HG03025 (cell line): ENCODE measurements at regions not wholly inside any gene's neighbourhood (a gene's known extent, or its start where the extent isn't known, plus 50 kb on each side); places are given as distances from the start of the nearest gene placed in this dataset.

ENCODE experiments used
- ATAC-seq: cut with Tn5 transposase; IDR thresholded peaks from one replicate; pipeline ENCODE4 v1.9.1; 2021; ENCODE audit warnings: mild to moderate bottlenecking, moderate library complexity; ENCODE audit not compliant: unreplicated experiment, low FRiP score

GRCh38 chr2:19728125-19728524 lies 173.7 kb downstream of the TTC32 start:
- no peak for ATAC-seq

DNA sequence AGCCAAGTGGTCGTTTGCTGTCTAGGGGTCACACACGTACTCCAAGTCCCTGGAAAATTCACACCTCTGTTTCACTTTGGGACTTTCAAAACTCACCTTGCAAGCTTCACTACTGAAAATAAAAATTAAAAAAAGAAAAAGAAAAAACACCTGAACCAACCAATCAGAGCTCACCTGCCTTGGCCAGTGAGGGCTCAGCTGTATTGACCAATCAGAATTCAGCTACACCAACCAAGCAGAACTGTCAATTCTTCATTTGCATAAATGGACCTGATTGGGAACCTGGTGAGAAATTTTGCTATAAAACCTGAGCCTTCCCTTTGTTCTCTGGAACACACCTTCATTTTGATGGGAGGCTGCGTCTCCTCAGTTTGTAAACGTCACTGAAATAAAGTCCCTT lies 176.4 kb downstream of the TTC32 start:
- no peak for ATAC-seq

- no peak for ATAC-seq
These were observed 178.8 kb downstream of the TTC32 start for GRCh38 chr2:19723021-19723420.

GRCh38 chr2:19722531-19722971 lies 179.2 kb downstream of the TTC32 start:
- ATAC-seq = no peak

DNA sequence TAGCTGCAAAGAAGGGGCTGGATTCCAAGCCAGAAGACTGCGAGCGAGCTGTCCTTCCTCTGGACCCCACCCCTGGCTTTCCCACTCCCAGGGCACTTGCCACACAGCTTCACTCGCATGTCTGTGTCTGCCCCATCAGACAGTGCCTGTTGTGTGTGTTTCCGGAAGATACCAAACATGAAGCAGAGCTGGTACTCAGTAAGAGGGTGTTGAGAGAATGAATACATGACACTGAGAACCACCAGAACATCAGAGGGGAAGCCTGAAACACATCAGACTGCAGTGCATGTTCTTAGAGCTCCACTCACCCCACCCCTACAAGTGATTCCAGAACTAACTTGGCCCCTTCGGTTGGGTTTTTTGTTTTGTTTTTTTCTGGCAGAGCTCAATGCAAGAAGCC lies 181.5 kb downstream of the TTC32 start:
- no peak for ATAC-seq

DNA sequence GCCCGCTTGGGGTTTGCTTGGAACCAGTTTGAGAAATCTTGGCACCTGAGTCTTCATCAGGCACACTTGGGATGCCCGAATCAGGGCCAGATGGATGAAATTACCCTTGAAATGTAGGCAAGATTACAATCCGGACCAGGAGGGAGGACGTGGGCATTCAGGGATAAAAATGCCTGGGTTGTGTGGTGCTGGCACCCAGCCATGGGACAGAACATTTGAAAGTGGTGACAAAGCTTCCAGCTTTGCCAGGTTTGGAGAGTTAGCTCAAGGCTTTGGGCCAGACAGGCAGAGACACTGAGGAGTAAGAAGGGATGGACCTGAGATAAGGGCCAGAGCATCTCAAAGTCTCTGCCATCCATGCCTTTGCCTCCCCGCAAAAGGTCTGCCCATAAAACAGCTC lies 182.2 kb downstream of the TTC32 start:
- no peak for ATAC-seq

- ATAC-seq = no peak
These were observed 184.3 kb downstream of the TTC32 start for GRCh38 chr2:19717446-19717845.

GRCh38 chr2:19714926-19715325 lies 186.9 kb downstream of the TTC32 start:
- ATAC-seq = no peak

GRCh38 chr2:19712850-19713249 lies 188.9 kb downstream of the TTC32 start:
- ATAC-seq = no peak

DNA sequence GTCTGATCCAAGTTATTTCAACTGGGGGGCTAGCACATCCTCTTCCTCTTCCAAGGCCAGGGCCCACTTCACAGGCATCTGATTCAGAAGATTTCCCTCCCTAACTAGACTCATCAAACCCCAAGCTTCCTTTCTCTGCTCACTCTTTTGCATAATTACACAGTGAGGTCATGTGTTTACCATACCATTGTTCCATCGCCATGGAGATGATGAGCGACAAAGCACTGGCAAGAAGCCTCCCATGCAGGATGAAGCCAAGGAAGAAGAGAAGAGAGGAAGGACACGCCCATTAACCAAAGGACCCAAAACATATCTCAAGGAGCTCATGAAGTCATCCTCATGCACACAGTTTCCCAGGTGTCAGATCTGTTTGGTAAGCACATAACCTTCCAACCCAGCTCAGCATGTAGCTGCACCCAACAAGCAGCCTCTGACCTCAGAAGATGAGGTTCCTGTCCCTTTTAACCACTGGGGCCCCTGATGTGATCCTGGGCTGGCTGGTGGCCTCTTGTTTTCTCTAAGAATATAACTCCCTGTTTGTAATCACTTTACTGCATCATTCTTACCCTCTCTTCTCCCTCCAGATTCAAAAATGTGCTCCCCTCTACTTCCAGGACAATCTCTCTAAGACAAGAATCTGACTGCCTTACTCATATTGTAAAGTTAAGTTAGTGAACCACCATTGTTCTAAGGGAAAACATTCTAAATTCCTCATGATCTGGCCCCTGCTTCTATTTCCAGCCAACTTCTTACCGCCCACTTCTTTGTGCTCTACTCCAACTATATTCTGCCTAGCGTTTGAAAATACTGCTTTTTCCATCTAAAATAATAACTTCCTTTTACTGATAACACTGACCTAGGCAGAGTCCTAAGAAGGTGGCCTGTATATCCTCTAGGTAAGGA lies 190.1 kb downstream of the TTC32 start:
- ATAC-seq = no peak

- ATAC-seq = no peak
These were observed 191.6 kb downstream of the TTC32 start for GRCh38 chr2:19710230-19710629.

- ATAC-seq = no peak
These were observed 192.2 kb downstream of the TTC32 start for GRCh38 chr2:19709553-19709952.

DNA sequence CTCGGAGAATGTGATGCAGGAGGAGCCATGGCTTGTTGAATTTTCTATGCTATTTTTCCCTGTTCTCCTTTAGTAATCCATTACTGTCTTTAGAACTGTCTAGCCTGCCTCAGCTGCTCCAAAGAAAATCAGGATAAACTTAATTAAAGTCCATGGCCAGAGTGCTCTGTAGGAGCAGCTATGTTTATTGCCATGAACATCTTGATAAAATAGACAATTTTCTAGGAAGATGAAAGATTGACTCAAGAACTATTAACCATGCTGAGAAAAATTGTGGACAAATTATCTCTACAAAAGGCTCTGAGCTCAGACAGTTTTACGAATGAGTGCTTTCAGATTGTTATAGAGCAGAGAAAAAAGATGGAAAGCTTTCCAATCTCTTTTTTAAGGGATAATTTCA lies 193.0 kb downstream of the TTC32 start:
- ATAC-seq = no peak

GRCh38 chr2:19706332-19706731 lies 195.5 kb downstream of the TTC32 start:
- no peak for ATAC-seq

GRCh38 chr2:19702267-19702666 lies 199.5 kb downstream of the TTC32 start:
- ATAC-seq = no peak

- no peak for ATAC-seq
These were observed 200.8 kb downstream of the TTC32 start for GRCh38 chr2:19700861-19701585.

GRCh38 chr2:19697131-19697530 lies 204.7 kb downstream of the TTC32 start:
- ATAC-seq = no peak

GRCh38 chr2:19695706-19696105 lies 206.1 kb downstream of the TTC32 start:
- ATAC-seq = no peak

DNA sequence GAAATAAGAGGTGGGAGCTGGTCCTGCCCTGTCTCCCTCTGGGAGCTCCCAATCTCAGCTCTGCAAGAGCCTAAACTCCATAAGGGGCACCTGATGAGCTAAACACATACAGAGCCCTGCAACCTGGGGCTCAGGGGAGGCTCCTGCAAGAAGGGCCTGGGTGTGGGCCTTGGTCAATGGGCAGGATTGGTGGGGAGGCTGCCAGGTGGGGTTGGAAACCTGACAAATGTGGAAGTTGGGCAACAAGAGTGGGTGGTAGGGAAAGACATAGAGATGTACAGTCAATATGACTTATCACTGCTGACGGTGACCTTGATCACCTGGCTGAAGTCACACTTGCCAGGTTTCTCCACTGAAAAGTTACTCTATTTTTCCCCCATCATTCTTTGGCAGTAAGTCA lies 209.9 kb downstream of the TTC32 start:
- no peak for ATAC-seq

- ATAC-seq = no peak
These were observed 211.4 kb downstream of the TTC32 start for GRCh38 chr2:19690429-19690828.

- ATAC-seq = no peak
These were observed 212.1 kb downstream of the TTC32 start for GRCh38 chr2:19689646-19690168.
